ENCODE measurements at regions not wholly inside any gene's neighbourhood (a gene's known extent, or its start where the extent isn't known, plus 50 kb on each side); places are given as distances from the start of the nearest gene placed in this dataset.

GRCh38 chr17:33745047-33745760 is 452.1 kb upstream of the ASIC2 start:
- TF ChIP-seq CTCF (IDR thresholded peaks at IDR 0.05; ENCODE audit: extremely low read depth in 1 of 2, insufficient read depth in 1 of 2, low read depth in 1 of 2, low read length in 2 of 2), result no peak
- TF ChIP-seq MYC (IDR thresholded peaks at IDR 0.05; ENCODE audit: low read depth, low read length), result no peak

Data from endothelial cell of umbilical vein (primary cell).